HG03378 (cell line): ENCODE measurements at regions not wholly inside any gene's neighbourhood (a gene's known extent, or its start where the extent isn't known, plus 50 kb on each side); places are given as distances from the start of the nearest gene placed in this dataset.
"Not testable (repeated sequence)": the region's sequence is repeated elsewhere in the genome, so short reads cannot be mapped to it uniquely, and the experiment has no call there.

Experiments
- ATAC-seq: cut with Tn5 transposase; IDR thresholded peaks from one replicate; pipeline ENCODE4 v1.9.1; 2021; ENCODE audit warnings: mild to moderate bottlenecking, moderate library complexity; ENCODE audit not compliant: unreplicated experiment

DNA sequence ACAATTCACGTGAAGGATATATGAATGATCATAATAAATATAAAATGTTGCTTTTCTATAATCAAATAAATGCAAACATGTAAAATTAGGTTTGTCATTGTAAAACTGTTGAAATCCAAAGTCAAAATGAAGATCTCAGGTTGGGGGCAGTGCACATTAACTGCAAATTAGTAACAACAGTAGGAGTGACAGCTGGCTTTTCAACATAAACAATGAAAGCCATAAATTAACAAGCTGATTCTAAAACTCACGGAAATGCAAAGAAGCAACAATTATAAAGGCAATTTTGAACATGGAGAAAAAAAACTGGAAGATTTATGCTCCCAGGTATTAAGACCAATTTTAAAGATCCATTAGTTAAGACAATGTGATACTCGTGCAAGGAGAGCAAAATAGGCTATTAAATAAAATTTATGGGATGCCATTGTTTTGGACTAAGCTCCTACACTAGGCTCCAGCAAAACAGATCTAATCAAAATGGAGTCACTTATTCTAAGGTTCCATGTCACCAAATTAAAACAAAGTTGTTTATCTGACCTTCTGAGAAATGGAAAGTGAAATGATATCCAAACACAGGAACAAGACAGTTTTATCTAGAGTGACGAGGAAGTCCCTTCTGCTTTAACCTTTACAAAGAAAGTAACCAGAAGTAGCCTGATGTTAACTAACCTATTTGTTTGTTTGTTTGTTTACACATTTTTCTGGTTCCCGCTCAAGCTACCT is 770.8 kb downstream of the EPHA7 start:
- ATAC-seq = no peak

DNA sequence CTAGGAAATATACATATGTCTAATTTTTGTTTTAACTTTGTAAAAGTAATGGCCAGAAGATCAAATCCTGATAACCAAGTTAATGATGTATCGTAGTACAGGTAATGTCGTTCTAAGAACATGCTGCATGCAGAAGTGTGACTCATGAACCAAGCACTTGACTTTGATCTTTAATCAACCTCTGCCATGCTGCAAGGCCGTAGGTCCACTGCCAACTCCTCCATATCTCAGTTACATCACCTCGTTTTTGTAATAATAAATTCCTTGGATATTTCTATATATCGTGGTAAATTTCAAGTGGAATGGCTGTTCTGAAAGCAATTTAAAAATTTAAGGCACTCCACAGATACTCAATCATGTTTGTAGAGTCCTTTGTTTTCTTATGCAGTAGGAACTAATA is 771.7 kb downstream of the EPHA7 start:
- ATAC-seq = no peak

DNA sequence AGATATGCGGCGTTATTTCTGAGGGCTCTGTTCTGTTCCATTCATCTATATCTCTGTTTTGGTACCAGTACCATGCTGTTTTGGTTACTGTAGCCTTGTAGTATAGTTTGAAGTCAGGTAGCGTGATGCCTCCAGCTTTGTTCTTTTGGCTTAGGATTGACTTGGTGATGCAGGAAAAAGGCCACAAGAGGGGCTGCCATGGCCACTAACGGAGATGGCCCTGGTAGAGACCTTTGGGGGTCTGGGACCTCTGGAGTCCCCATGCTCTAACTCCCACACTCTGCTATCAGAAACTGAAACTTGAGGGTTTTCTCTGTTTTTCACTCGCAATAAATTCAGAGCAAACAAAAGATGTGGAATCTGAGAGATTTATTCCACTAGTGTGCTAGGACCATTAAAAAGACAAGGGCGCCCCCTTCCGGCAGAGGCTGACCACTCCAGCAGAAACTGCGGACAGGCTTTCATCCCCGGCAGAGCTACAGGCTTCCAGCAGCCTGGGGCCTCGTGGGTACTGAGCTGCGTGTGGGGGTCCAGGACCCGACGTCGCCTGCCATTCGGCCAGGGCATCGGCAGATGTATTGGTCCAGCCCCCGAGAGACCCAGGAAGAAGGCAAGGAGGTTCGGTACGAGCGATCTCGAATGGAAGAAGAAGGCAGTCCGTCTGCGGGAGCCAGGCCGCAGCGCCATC is 775.1 kb downstream of the EPHA7 start:
- not testable (repeated sequence) for ATAC-seq

DNA sequence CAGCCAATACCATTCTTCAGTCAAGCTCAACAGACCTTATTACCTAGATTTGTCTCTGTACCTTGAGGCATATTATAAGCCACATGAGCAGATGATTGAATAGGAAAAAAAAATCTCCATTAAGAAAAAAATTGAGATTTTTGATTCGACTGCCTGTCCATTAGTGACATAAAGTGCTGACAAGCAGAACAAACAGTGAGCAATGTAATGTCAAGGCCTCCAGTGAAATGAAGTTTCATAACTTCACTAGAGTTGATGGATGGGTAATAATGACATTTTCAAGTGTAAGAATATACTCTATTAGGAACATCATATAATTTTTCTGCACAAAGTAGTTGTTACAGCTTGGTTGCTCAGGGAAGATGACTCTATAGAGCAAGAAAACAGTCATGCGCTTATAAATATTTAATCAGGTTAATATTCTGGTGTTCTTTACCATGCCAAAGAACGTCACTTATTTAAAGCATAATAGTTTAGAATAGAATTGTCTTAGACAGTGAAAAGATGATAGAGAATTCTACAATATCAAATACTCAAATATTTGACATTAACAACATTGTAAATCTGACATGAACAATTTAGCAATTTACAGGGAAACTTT is 783.7 kb downstream of the EPHA7 start:
- ATAC-seq = no peak

DNA sequence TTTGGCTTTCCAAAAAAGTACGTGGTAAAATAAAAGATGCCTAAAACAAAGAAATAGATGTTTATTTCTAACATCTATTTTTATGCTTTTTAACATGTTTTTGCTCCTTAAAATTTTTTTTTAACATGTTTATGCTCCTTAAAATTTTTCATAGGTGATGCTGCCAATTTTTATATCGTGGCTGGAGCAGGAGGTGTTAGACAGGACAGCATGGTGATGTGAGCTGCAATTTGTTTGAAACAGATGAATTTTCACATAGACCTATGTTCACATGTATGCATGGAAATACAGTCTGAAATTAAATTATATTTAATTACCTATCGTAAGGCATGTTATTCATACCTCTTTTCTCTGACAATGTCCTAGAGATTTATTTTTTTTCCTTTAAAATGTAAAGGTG is 784.8 kb downstream of the EPHA7 start:
- ATAC-seq = no peak

DNA sequence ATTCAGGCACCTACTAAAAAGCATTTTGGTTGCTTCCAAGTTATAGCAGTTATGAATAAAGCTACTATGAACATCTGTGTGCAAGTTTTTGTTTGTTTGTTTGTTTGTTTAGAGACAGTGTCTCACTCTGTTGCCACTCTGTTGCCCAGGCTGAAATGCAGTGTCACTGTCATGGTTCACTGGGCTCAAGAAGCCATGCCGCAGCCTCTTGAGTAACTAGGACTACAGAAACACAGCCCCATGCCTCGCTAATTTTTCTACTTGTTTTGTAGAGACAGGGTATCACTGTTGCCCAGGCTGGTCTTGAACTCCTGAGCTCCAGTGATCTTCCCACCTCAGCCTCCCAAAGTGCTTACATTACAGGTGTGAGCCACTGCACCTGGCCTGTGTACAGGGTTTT is 795.9 kb downstream of the EPHA7 start:
- ATAC-seq = no peak

DNA sequence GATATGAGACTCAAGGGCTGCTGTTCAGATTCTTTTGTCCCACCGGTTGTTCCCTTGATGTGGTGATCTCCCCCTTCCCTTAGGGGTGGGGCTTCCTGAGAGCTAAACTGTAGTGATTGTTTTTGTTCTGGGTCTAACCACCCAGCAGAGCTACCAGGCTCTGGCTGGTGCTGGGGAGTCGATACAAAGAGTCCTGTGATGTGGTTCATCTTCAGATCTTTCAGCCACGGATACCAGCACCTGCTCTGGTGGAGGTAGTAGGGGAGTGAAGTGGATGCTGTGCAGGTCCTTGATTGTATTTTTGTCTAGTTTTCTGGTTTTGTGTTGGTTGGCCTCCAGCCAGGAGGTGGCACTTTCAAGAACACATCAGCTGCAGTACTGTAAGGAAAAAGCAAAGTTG is 801.6 kb downstream of the EPHA7 start:
- no peak for ATAC-seq

DNA sequence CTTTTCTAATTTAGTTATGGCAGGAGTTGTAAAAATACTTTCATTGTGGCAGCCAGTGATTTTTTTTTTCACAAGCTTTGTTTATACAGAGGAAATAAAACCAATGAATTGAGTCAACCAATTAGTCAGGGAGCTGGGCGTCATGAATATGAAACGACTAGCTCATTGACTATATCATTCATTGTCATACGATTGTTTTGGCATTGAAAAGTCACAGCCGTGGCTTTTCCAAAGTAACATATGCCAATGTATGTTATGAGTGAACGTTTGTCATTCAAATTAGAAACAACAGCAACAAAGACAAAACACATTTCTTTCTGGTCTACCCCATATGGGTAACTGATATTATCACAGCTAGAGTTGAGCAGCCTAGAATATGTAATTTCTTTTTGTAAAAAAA is 810.6 kb downstream of the EPHA7 start:
- ATAC-seq = no peak

DNA sequence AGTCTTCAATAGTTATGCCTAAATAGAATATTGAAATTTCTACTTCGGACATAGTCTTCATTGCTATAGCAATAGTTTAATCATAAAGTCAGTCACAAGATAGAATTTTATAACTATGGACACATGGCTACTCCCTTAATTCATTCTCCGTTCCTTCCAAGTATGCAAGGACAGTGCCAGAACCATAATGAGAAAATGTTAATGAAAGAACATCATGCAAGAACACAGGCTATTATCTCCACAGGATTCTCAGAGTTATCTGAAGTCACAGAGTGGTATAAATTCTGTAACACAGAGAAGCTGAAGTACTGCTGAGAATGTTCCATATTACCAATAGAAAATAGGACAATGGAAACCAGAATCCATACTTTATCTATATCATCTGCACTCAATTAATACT is 826.2 kb downstream of the EPHA7 start:
- no peak for ATAC-seq

DNA sequence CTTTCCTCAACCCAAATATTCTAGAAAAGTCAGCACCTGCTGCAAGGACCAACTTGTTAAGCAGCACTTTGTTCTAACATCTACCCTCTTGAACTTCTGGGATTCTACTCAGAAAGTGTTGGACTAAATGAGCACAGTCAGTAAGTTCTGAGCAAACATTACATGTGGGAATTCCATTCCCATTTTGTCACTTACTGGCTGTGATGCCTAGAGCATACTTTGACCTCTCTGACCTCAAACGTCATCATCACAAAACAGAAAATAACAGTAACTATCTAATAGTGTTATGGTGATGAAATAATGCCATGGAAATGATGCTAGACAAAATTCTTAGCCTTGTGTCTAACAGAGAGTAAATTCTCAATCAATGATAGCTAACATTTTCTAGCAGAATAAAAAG is 829.4 kb downstream of the EPHA7 start:
- ATAC-seq = no peak

DNA sequence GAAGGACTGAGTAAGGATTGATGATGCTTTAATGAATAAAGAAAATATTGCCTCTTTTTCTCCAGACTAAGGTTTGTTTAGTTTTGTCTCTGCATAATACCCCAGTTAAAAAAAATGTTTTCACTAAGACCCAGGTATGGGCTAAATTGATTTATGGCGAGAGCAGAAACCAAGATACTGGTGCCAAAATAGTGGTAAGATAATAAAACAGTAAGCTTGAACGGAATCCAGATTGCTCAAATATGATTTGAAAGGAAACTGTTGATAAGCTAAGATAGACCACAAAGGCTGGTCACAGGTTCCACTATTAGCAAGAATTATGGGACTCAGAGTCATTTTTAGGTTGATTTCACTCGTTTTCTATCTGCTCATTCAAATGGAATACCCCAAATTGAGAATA is 831.2 kb downstream of the EPHA7 start:
- ATAC-seq = no peak

DNA sequence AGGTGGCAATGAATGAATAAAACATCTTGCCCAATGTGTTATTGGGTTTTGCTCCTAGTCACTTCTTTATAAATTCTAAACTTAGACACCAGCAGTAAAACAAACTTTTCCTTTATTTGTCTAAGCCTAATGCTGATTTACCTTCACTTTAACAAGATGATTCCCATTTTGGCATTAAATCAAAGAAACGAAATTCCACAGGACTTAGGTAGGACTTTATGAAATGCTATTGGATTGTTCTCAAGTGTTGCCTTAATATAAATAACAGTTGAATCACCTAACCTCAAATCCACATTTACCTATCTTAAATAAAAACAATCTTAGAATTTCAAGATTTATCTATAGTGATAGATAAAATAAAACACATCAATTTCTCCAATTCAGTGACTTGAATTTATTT is 831.8 kb downstream of the EPHA7 start:
- ATAC-seq = no peak

DNA sequence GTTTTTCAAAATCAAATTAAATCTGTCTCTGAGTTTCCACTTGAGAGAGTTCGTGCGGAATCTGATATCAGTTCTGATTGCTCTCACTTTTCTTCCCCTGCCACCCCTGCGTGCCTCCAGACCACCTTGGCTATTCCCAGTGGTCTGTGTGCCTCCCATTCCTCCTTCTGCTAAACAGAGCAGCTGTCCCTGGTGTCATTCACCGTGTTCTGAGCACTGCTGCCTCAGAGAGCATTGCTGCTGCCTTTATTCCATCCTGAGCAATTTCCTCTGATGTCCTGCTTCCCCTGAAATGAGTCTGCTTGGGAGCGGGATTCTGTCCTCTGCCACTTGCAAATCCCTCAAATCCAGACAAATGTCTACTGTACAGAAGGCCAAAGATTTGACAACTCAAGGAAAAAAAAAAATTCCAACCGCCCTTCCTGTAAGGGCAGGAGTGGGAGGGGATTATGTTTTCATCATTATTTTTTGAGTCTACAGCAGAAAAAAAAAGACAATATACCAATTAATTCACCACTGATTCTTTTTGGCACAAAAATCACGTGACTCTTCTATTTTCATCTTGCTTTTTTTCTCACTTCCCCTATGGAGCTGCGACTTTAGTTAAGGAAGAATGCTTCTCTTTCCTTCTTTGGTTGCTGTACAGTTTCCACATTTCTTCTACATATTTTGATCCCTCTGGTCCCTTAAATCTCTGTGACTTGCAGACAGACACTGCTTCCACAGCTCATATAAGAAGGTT is 833.0 kb downstream of the EPHA7 start:
- ATAC-seq = no peak

DNA sequence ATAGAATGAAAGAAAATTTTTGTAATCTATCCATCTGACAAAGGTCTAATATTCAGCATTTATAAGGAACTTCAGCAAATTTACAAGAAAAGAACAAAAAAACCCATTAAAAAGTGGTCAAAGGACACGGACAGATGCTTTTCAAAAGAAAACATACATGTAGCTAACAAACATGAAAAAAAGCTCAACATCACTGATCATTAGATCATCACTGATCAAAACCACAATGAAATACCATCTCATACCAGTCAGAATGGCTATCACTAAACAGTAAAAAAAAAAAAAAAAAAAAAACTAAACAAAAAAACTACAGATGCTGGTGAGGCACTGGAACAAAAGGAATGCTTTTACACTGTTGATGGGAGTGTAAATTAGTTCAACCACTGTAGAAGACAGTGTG is 837.1 kb downstream of the EPHA7 start:
- no peak for ATAC-seq

DNA sequence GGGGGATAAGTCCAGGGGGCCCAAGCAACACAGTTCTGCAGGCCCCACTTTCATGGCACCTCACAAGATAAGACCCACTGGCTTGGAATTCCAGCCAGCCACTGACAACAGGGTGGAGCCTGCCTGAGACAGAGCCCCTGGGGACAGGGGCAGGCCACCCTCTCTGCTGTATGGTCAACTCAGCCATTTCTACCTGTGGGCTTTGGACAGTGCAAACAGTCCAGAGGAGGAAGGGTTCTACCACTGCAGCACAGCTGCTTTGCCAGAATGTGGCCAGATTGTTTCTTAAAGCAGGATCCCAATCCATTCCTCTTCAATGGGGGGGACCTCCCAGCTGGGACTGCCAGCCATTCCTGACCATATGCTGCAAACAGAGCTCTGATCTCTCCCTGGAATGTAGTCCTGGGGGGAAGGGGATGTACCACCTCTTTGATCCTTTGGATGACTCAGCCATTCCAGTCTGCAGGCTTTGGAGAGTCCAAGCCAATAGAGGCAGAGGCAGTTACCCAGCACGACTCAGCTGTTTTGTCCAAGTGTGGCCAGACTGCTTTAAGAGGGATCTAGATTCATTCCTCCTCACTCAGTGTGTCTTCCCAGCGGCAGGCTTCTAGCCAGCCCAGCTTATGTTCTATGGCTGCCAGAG is 842.2 kb downstream of the EPHA7 start:
- no peak for ATAC-seq

DNA sequence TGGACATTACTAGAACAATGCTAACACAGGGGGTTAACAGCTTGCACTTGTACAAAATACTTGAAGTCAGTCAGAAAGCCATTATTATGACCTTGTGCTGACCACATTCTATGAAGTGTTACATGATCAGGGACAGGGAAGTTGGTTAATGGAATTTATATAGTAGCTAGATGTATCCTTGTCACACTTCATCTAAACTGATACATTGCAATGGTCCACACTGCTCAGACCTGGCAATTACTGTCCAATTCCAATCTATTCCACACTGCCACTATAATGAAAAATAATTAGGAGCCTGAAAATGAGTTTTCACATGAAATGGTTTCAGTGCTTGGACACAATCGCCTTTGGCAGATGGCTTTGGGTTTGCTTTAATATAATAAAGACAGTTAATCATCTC is 850.8 kb downstream of the EPHA7 start:
- ATAC-seq = no peak

DNA sequence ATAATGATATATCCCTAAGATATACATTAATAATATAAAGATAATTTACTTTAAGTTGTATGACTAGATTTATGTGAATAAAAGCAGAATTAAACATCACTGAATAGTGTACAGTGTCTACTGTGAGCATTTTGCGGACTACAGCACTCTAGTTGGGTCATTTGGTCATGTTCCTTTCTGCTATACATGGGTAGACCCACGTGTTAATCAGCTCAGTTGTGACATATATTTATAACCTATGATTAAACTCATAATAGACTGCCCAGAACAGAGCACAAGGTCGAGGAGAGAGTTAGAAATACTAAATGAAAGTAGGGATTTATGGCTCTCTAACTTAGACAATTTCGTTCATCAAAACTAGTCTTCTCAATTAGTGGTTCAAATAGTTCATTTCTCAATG is 852.7 kb downstream of the EPHA7 start:
- ATAC-seq = no peak

DNA sequence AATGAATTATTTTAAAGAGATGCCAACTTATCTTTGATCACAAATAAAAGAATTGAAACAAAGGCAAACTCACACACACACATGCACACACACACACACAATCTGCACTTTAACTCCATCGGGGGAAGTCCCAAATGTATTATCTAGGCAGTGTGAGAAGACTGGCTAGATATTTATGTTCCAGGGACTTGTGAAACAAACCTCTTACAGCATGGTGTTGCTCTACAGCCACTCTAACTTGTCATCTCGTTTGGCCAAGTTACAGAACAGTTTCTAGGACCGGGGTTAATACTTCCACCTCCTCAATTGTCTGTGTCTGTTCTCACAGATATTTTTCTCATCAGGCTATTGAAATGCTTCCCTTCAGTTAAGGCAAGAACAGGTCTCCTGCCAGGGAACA is 855.0 kb downstream of the EPHA7 start:
- no peak for ATAC-seq

DNA sequence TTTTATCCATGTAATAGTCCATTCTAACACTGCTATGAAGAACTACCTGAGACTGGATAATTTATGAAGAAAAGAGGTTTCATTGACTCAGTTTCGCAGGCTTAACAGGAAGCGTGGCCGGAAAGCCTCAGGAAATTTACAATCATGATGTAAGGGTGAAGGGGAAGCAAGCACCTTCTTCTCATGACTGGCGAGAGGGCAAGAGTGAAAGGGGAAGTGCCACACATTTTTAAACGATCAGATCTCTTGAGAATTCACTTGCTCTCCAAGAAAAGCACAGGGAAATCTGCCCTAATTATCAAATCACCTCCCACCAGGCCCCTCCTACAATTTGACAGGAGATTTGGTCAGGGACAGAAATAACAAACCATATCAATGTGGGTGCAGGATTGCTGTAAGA is 859.7 kb downstream of the EPHA7 start:
- no peak for ATAC-seq

DNA sequence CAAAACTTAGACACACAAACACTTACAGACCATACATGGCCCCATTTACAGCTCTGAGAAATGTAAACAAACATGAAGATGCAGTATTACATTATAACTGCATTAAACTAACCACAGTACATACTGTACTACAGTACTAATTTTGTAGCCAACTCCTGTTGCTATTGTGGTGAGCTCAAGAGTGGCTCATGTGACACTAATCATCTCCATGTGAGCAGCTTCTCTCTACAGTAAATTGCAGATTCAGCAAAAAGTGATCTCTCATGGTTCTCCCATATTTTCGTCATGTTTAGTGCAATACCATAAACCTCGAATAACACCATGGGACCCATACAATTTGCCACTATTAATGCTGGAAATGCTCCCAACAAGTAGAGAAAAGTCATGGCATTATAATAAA is 860.4 kb downstream of the EPHA7 start:
- ATAC-seq = no peak

DNA sequence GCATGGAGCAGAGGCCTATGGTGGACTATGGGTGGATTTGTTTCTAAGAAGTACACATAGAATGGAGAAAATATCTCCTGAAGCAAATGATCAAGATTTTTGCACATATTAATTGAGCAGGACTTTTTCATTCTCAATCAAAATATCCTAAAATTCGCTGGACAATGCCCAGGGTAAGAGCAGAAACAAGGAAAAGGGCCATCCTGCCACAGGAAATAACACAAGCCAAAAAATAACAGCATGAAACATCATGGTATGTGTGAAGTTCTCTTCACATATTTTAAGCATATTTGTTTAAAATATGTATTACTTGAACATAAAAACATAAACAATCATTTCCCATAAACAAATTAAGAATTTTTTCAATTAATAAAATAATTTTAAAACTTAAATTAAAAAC is 868.9 kb downstream of the EPHA7 start:
- ATAC-seq = no peak
